MG63 (cell line): ENCODE measurements at regions not wholly inside any gene's neighbourhood (a gene's known extent, or its start where the extent isn't known, plus 50 kb on each side); places are given as distances from the start of the nearest gene placed in this dataset.
"Not testable (repeated sequence)": the region's sequence is repeated elsewhere in the genome, so short reads cannot be mapped to it uniquely, and the experiment has no call there.

ENCODE experiments used
- DNase-seq: peaks from one replicate; pipeline ENCODE4 v3.0.0-alpha.2; 2020
- H3K27me3 ChIP-seq: fragments of 250-450 bp; sonication (Bioruptor Pico); 2 replicates; pipeline ENCODE4 v1.5.1; 2020; ENCODE audit warnings: mild to moderate bottlenecking, moderate library complexity
- H3K36me3 ChIP-seq: fragments of 250-450 bp; sonication (Bioruptor Pico); 2 replicates; pipeline ENCODE4 v1.5.1; 2020; ENCODE audit warnings: mild to moderate bottlenecking, moderate library complexity
- H3K4me3 ChIP-seq: fragments of 250-450 bp; sonication (Bioruptor Pico); 2 replicates; pipeline ENCODE4 v1.5.1; 2020; ENCODE audit warnings: mild to moderate bottlenecking, moderate library complexity
- H3K9me3 ChIP-seq: fragments of 250-450 bp; sonication (Bioruptor Pico); 2 replicates; pipeline ENCODE4 v1.5.1; 2020; ENCODE audit warnings: mild to moderate bottlenecking, moderate library complexity

DNA sequence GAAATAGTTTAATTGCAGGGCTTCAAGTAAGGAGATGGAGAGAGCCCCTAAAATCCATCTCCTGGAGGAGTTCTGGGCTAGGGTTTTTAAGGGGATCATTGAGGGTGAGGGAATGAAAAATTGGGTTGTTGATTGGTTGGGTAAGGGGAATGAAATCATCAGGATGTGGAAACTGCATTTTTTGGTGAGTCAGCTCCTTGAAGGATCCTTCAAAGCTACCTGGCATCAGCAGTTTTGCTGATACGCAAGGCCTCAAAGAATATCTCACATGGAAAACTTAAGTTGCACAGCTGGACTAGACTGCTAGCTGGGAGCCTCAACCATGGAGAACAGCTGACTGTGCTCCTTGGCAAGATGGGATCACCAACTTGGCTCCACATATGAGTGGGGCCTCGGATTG lies 136.7 kb downstream of the FGF10 start:
- no peaks in the 10 kb centered on the region for H3K9me3 ChIP-seq
- no peaks in the 10 kb centered on the region for H3K27me3 ChIP-seq
- no peaks in the 10 kb centered on the region for H3K36me3 ChIP-seq
- no peak for DNase-seq
- H3K4me3 ChIP-seq: no peak overlapping the region

DNA sequence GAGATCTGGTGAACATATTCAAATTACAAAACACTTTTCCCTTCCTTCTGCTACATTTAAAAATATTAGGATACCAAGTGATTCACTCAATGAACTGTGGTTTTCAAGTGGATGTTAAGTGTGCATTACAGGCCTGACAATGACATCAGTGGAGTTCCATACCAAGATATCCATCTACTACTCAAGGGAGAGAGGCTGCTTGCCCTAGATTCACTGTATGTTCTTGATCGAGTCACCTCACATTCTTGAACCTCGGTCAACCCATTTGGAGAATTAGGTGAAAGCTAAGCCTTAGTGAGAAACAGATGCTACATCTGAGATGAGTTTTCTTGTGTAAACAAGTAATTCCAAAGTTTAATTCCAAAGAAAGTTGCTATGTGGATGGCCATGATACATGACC lies 142.2 kb downstream of the FGF10 start:
- DNase-seq: no peak
- no peaks in the 10 kb centered on the region for H3K36me3 ChIP-seq
- H3K4me3 ChIP-seq: no peak overlapping the region
- no peaks in the 10 kb centered on the region for H3K9me3 ChIP-seq
- no peaks in the 10 kb centered on the region for H3K27me3 ChIP-seq

DNA sequence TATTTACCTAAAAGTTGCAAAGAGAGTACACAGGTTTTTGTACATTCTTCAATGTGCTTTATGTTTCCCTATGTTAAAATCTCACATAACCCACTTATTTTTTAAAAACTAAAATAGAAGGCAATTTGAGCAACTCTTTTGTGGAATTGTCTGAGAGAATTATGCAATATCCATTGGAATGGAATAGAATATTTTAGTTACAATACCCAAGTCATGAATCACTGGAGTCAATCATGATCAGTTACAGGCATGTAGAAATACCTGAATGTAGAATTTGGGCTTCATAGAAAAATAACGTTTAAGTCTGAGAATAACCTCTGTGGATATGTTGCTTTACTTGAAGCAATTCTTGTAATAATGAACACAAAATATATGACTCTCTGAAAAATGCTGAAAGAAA lies 143.3 kb downstream of the FGF10 start:
- no peak for DNase-seq
- no peaks in the 10 kb centered on the region for H3K9me3 ChIP-seq
- H3K4me3 ChIP-seq: no peak overlapping the region
- H3K36me3 ChIP-seq: no peaks in the 10 kb centered on the region
- H3K27me3 ChIP-seq: no peaks in the 10 kb centered on the region

DNA sequence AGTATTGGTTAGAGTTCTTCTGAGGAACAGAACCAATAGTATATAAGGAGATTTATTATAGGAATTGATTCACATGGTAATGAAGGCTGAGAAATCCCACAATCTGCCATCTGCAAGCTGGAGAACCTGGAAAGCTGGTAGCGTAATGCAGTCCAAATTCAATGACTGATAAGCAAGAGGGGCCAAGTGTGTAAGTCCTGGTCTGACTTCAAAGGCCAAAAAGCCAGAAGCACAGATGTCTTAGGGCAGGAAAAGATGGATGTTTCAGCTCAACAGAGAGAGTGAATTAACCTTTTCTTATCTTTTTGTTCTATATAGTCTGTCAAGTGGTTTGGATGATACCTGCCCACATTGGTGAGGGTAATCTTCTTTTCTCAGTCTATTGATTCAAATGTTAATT lies 146.4 kb downstream of the FGF10 start:
- Histone ChIP-seq H3K36me3 (no peaks in the 10 kb centered on the region), H3K4me3 (no peak overlapping the region), H3K27me3 (no peaks in the 10 kb centered on the region), H3K9me3 (no peaks in the 10 kb centered on the region)
- no peak for DNase-seq

DNA sequence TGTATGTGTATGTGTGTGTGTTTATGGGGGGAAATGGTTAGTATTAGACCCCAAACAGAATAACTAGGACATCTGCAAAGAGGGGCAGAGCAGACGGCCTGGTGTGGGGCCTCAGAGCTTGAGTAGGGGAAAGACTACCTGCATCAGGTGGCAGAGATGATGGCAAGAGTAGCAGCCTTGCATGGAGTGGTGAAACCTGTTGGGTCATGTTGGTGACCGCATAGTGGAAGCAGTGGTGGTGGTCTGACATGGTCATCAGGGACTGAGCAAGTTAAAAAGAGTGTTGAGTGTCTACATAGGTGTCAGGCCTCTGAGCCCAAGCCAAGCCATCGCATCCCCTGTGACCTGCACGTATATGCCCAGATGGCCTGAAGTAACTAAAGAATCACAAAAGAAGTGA lies 153.2 kb downstream of the FGF10 start:
- Histone ChIP-seq H3K4me3 (no peak overlapping the region), H3K9me3 (no peaks in the 10 kb centered on the region), H3K36me3 (no peaks in the 10 kb centered on the region), H3K27me3 (no peaks in the 10 kb centered on the region)
- no peak for DNase-seq

DNA sequence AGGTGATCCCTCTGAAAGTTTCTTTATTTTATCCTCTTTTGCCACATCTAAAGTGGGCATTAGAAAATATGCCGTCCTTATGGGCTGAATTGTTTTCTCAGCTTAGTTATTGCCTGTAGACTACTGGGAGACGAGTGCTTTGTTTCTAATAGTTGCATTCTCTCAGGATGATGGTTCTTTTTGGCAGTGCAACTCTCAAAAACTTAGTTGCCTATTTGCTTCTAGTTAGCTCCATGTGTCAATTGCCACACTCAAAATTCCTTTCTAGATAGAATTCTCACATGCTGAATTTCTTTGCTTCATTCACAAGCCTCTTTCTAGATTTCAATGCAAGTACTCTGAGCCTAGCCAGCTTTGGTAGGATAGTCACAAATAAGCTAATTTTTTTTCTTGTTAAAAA lies 155.5 kb downstream of the FGF10 start:
- H3K27me3 ChIP-seq: no peaks in the 10 kb centered on the region
- H3K4me3 ChIP-seq: no peak overlapping the region
- no peak for DNase-seq
- no peaks in the 10 kb centered on the region for H3K9me3 ChIP-seq
- no peaks in the 10 kb centered on the region for H3K36me3 ChIP-seq

DNA sequence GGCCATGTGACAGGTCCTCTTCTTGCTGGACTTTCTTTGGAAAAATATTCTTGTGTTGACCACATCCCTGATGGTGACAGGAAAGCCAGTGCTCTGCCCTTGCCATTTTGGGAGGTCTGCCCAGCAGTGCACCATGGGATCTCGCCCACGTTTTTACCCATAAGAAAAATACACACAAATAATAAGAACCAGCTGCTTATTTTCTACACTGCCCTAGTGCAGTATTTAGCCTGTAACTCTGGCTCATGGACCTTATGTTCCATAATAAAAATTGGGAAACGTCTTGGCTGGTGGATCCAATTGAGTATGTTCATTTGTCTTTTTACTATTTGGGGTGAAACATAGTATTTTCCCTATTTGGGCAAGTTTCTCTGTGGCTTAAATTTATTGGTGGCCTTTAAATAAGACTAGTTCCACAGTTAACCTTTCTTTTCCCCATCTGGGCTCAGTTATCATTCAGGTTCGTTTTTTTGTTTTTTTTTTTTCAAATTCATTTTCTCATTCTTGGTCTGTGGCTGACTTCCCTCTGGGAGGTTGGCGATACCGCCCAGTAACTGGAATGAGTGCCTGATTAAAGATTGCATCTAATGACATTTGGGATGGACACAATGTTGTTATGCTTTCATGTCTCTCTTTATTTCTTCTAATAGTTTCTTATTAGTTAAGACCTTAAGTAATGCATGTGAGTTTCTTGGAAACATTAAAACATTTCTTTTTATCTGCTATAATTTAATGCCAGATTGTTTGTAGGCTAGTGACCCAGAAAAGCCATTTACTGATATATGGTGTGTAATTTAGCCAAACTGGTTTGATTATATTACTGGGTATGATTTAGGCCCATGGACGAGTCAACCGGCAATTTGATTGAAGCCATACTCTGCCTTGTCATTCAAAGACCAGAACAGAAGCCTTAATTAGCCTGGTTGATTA lies 163.7 kb downstream of the FGF10 start:
- no peaks in the 10 kb centered on the region for H3K27me3 ChIP-seq
- no peak for DNase-seq
- H3K9me3 ChIP-seq: no peaks in the 10 kb centered on the region
- no peak overlapping the region for H3K4me3 ChIP-seq
- H3K36me3 ChIP-seq: no peaks in the 10 kb centered on the region

DNA sequence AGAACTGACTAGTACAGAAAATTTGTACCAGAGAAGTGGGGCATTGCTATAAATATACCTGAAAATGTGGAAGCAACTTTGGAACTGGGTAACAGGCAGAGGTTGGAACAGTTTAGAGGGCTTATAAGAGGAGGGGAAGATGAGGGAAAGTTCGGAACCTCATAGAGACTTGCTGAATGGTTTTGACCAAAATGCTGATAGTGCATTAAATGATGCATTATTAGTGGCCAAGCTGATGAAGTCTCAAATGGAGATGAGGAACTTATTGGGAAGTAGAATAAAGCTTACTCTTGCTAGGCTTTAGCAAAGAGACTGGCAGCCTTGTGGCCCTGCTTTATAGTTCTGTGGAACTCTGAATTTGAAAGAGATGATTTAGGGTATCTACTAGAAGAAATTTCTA lies 189.8 kb downstream of the FGF10 start:
- H3K27me3 ChIP-seq: no peaks in the 10 kb centered on the region
- DNase-seq: no peak
- H3K4me3 ChIP-seq: no peak overlapping the region
- no peaks in the 10 kb centered on the region for H3K36me3 ChIP-seq
- H3K9me3 ChIP-seq: peaks cover 2% of the 10 kb centered on the region; the same call in 1 of the 2 replicates

DNA sequence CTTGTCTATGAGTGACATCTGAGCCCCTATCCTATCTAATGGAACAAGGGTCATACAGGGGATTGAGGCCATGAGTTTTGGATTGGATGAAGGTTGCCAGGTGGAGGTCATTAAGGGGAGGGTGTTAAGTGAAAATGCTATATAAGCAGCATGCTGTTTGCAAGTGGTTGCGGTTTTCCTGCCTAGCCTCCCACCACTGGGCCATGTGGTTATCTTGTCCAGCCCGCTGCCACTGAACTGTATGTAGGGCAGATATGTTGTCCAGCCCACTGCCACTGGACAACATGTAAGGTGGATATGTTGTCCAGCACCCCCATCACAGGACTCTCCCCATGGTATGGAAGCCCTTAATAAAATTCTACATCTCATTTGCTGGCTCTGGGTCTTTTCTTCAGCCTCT lies 200.0 kb downstream of the FGF10 start:
- no peaks in the 10 kb centered on the region for H3K36me3 ChIP-seq

DNA sequence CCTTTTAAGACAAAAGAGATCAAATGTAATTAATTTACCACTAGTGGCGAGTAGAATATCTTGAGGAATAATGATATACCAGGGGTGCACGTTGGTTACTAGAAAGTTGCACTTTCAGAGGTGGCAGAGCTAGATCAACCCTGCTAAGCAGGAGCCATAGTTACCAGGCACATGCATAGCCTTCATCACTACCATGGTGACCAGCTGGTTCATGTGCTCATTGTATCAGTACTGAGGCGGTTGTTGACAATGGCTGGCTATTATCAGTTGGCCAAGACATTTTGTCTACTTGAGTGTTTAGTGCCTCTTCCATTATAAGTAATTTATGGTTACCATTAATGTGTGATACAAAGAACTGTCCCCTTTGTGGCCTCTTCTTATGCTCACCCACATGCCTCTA lies 201.2 kb downstream of the FGF10 start:
- Histone ChIP-seq H3K9me3 (no peaks in the 10 kb centered on the region), H3K4me3 (no peak overlapping the region), H3K27me3 (no peaks in the 10 kb centered on the region), H3K36me3 (no peaks in the 10 kb centered on the region)
- DNase-seq: no peak

More for the DNA sequence above, 200.0 kb downstream of the FGF10 start:
- no peak overlapping the region for H3K4me3 ChIP-seq
- DNase-seq: no peak
- H3K9me3 ChIP-seq: peaks cover 13% of the 10 kb centered on the region
- H3K27me3 ChIP-seq: no peaks in the 10 kb centered on the region

DNA sequence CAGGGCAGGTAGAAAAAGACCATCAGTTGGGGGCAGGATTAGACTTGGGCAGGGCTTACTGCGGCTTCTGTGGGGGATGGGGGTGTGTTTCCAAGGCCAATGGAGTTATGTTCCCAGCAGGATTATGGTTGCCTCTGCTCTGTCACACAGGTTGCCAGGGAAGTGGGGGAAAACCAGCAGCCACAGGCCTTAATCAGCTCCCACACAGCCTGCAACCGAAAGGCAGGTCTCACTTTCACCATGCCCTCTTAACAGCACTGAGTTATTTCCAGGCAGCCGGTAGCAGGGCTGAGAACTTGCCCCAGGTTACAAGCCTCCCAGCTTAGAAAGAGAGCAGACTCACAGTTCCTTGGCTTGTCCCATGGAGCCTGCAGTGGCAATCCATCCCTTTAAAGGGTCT lies 205.5 kb downstream of the FGF10 start:
- Histone ChIP-seq H3K27me3 (no peaks in the 10 kb centered on the region), H3K36me3 (no peaks in the 10 kb centered on the region), H3K4me3 (no peak overlapping the region), H3K9me3 (no peaks in the 10 kb centered on the region; the same call in 1 of the 2 replicates)
- DNase-seq: no peak

DNA sequence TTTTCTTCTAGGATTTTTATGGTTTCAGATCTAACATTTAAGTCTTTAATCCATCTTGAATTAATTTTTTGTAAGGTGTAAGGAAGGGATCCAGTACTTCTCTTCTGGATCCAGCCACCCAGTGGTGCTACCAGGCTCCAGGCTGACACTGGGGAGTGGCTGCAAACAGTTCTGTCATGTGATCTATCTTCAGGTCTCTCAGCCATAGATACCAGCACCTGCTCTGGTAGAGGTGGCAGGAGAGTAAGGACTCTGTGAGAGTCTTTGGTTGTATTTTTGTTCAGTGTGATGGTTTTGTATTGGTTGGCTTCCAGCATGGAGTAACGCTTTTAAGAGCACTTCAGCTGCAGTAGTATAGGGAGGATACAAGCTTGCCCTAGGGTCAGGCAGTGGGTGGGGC lies 205.9 kb downstream of the FGF10 start:
- H3K4me3 ChIP-seq: no peak overlapping the region
- H3K36me3 ChIP-seq: no peaks in the 10 kb centered on the region
- no peak for DNase-seq
- H3K27me3 ChIP-seq: no peaks in the 10 kb centered on the region
- no peaks in the 10 kb centered on the region; the same call in 1 of the 2 replicates for H3K9me3 ChIP-seq

DNA sequence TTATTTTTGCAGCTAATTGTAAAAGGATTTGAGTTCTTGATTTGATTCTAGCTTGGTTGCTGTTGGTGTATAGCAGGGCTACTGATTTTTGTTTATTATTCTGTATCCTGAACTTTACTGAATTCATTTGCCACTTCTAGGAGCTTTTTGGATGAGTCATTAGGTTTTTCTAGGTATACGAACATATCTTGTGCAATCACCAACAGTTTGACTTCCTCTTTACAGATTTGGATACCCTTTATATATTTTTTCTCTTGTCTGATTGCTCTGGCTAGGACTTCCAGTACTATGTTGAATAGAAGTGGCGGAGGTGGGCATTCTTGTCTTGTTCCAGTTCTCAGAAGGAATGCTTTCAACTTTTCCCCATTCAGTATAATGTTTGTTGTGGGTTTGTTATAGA lies 210.8 kb downstream of the FGF10 start:
- peaks cover 13% of the 10 kb centered on the region for H3K9me3 ChIP-seq
- no peaks in the 10 kb centered on the region for H3K27me3 ChIP-seq
- no peak for DNase-seq
- no peak overlapping the region for H3K4me3 ChIP-seq
- no peaks in the 10 kb centered on the region for H3K36me3 ChIP-seq

DNA sequence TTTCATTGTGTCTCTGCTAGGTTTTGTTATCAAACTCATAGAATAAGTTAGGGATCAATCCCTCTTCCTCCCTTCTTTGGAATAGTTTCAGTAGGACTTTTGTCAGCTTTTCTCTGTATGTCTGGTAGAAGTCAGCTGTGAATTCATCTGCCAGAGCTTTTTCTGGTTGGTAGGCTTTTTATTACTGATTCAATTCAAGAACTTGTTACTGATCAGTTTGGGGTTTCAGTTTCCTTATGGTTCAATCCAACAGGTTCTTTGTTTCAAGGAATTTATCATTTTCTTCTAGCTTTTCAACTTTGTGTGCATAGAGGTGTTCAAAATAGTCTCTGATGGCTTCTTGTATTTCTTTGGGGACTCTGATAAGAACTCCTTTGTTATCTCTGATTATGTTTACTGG lies 221.7 kb downstream of the FGF10 start:
- Histone ChIP-seq H3K36me3 (no peaks in the 10 kb centered on the region), H3K9me3 (peaks cover 27% of the 10 kb centered on the region), H3K4me3 (no peak overlapping the region), H3K27me3 (no peaks in the 10 kb centered on the region)
- no peak for DNase-seq

DNA sequence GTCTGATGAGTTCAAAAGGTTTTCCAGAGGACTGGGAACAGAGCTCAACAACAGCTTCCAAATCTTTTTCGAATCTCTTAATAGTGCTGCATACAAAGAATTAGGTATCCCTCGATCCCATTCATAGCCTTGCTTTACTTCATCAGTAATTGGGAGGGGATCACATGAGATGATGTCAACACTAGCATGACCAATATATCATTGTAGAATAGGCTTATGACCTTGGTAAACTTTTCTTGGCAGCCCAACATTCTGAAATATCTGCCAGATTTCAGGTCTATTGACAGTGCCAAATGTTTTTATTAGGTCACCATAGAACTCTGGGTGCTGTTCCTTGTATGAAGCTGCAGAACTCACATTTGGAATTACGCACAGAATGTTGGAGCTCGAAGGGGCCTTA lies 228.9 kb downstream of the FGF10 start:
- no peak overlapping the region for H3K4me3 ChIP-seq
- no peaks in the 10 kb centered on the region for H3K27me3 ChIP-seq
- peaks cover 13% of the 10 kb centered on the region for H3K9me3 ChIP-seq
- DNase-seq: no peak
- no peaks in the 10 kb centered on the region for H3K36me3 ChIP-seq

DNA sequence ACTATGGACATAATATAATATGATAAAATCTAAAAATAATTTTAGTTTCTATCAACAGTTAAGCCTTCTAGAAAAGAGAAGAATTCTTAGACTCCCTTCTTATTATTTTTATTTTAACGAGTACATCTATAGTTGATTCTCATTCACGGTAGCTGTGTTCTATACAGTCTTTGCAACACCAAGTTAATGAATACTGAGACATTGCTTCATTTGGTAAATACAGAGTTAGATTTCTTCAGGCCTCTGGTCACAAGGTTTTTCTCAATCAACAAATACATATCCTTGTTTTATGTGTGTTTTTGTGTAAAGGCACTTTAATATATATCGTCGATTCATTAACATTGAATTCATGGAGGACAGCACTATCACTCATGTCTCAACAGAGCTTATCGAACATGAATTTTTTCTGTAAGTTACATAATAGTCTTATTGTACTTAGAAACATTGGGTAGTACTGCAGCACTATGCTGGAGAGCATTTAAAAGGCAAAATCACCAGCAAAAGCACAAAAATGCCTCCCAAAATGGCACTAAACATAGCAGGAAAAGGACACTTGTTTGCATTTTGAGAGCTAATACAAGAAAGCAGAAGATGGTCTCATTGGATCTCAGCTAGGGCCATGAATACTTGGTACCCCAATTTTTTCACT lies 239.0 kb downstream of the FGF10 start:
- no peak overlapping the region for H3K4me3 ChIP-seq
- H3K9me3 ChIP-seq: peaks cover 8% of the 10 kb centered on the region
- no peaks in the 10 kb centered on the region for H3K36me3 ChIP-seq
- no peaks in the 10 kb centered on the region for H3K27me3 ChIP-seq
- no peak for DNase-seq

DNA sequence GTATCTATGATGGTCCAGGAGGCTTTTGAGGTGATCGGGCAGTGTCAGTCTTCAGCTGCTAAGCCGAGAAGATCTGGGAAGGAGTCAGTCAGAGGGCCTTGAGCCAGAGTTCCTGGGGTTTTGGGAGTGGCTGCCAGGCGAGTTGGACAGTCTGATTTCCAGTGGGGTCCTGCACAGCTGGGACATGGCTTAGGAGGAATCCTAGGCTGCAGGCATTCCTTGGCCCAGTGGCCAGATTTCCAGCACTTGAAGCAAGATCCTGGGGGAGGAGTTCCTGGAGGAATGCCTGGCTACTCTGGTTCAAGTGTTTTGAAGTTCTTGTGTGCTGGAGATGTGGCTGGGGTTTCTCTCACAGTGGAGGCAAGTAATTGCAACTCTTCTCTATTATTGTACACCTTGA lies 271.3 kb downstream of the FGF10 start:
- not testable (repeated sequence) for H3K9me3 ChIP-seq, H3K4me3 ChIP-seq, H3K36me3 ChIP-seq, H3K27me3 ChIP-seq
- peak; percentile 93 for DNase-seq

DNA sequence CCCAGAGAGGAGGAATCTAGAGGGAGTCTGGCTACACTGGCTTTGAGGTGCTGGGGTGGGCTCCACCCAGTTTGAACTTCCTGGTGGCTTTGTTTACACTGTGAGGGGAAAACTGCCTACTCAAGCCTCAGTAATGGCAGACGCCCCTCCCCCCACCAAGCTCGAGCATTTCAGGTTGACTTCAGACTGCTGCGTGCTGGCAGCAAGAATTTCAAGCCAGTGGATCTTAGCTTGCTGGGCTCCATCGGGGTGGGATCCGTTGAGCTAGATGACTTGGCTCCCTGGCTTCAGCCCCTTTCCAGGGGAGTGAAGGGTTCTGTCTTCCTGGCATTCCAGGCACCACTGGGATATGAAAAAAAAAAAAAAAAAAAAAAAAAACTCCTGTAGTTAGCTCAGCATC lies 281.0 kb downstream of the FGF10 start:
- H3K4me3 ChIP-seq, H3K36me3 ChIP-seq, H3K27me3 ChIP-seq, DNase-seq: not testable (repeated sequence)
- H3K9me3 ChIP-seq: peaks cover 21% of the 10 kb centered on the region
